GM04503 (cell line): ENCODE measurements at regions not wholly inside any gene's neighbourhood (a gene's known extent, or its start where the extent isn't known, plus 50 kb on each side); places are given as distances from the start of the nearest gene placed in this dataset.

Experiments
- DNase-seq: peaks from one replicate; pipeline ENCODE4 v3.0.0-alpha.2; 2012; ENCODE audit warnings: low read depth

DNA sequence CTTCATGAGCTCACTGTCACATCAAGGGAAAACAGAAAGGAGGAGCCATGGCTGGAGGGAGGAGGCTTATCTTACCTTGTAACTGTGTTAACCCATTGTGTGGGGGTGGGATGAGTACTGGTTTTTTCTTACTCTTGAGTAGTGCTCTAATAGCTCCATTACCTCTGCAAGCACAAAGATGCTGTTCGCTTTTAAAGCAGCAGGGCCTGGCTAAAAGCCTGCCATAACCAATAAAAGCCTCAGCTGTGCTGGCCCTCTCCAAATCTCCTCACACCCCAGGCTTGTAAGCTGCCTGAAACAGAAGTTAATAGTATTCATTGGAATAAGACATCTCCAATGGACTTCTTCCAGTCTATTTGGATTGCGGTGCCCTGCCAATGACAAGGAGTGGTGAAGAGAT, 544.1 kb downstream of the TUSC7 start:
- DNase-seq: no peak

DNA sequence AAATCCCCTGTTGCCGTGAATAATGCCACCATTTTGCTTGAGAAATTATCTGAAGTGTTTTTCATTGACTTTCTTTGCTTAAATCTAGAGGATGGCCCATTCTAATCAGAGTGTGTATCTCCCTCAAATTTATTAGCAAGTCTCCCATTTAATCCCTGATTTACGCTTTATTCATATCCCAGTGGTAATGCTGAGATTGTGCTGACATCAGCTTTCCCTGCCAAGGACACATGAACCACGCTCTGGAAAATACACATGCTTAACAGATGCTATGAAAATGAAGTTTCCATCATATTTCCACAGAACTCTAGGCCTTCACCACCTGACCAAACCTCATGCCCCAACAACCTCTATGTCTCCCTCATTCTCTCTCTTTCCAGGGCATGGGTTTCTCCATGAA, 545.4 kb downstream of the TUSC7 start:
- no peak for DNase-seq

DNA sequence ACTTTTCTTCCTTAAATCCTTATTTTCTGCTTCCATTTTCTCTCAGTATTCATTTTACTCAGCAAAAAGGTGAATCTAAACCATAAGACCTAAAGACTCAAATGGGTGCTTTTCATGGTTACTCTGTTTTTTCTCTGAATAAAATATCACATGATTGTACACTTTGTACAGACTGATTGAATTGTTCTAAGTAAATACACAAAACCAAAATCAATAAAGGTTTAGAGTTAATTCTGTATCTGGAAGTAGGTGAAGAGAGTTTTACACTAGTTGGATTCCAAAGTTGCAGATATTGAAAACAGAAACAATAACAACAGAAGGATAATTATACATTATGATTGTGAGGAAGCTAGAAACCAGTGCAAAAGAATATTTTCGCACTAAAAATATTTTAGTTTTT, 546.2 kb downstream of the TUSC7 start:
- DNase-seq: no peak

DNA sequence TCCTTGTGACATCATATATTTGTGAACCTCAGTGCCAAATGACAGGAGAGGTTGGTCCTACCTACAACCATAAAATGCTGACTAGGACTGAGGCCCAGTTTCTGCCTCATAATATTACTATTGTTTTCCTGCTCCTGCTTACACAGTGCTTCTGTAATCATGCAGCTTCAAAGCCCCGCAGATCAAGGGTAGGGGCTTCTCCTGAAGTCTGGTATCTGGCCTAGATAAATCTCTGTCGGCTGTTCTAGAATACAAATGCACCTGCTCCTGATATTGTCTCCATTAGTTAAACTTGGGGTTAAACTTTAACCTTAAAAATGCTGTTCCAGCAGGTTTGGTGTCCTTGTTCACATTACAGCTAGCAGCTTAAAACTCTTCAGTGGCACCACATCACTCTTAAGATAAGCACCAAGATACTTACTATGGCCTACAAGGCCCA, 552.4 kb downstream of the TUSC7 start:
- DNase-seq: no peak

DNA sequence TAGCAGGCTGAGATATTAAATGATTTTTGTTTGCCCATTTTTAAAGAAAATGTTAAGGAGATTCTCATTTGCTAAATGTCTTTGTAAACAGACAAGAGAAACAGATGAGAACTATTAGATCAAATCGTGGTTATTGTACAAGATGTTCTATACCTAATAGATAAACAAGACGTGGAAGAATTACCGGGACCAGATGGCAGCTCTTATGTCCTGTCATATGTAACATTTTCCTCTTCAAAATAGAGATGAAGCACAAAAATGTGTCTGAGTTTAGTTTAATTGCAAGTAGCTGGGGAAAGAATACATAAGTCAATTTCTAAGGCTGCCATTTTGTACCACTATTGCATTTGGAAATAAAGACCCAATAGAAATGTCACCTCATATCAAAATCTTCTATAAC, 553.7 kb downstream of the TUSC7 start:
- DNase-seq: no peak

DNA sequence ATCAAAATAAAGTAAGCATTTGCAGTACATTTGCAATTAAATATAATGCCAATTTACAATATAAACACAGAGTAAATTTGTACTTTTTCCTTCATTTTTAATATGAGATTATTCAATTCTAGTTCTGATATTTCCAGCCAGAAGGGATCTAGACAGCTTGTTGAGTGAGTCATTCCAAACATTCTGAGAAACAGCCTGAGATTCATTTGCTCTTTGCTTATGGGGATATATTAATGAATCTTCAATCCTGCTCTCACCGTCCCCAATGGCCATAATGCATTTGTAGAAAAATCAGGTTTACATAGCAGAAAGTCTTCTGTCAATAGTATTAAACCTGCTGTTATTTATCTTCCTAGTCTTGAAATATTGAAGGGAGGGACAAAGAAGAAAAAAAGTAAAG, 554.2 kb downstream of the TUSC7 start:
- DNase-seq: no peak

DNA sequence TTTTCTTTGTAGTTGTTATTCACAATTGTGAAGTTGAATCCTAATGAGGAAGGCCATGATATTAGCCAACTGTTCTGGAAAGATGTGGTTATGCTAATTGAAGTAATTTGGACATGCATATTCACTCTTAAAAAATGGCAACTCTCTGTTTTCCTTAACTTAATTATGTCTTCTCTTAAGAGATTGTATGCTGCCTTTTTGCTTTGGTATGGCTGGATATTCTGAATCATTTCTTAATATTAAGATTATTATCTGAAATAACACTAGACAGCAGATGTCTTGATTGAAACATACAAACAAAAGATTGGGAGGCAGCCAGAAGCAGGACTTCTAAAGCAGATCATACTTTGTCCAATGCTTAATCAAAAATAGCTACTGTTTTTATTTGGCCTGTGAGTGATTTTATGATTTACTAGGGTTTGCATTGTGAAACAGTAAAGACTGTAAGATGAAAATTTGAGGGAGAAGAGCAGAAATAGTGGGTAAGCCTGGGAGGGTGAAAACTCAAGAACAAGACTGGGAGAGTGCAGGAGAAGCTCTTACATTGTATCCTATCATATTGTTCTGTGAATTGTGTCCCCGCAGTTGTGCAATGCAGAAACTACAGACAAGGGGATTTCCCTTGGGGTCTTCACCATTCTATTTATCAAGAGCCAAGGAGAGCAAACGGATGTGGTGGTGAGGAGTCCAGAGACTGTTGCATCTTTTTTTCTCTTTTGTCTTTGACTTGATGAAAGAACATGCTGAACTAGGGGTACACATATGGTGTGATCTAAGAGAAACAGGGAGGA, 554.8 kb downstream of the TUSC7 start:
- no peak for DNase-seq

DNA sequence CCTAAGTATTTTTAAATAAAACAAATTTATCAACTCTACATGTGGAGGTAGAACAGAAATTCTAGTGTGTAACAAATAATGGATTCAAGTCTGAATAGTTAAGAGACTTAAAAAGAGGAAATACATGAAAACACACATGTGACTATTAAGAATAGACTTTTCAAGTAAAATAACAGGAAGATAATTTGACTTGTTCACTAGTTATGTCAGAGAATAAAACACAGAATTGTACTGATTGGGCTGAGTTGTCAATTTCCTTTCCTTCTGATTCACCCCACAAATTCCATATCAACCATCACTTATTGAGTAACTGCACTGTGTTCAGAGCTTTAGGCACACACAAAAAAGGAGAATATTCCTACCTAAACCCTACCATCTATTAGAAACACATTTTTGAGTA, 557.2 kb downstream of the TUSC7 start:
- DNase-seq: no peak

DNA sequence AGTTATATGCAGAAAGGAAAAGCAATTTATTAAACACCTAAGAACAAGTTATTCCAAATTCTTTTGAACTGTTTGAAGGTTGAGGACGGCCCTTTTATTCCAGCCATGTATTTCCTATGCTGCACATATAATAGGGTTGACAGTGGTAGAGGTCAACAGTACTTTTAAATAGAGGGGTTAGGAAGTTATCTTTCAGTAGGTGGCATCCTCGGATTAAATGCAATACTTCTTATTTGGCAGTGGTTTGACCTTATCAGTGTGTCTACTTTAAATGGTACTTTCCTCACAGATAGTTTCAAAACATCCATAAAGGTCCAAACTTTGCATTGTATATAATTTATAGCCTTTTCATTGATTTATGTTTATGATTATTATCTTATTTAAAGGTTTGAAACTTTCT, 558.7 kb downstream of the TUSC7 start:
- no peak for DNase-seq

DNA sequence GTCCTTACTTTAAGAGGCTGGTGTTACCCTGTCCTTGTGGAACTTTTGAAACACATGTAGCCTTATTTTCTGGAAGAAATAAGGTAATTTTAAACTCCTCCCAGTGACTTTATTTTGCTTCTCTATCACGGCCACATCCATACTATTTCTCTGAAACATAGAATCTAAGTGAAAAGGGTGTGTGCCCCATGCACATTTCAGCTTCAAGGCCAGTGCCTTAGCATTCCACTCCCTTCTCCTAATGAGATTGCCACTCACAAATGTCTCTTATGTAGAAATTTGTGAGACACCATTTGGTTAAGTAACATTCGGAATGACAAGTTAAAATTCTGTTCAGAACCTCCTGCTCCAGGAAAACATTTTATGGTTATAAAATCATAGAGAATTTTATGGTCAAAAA, 562.7 kb downstream of the TUSC7 start:
- no peak for DNase-seq

DNA sequence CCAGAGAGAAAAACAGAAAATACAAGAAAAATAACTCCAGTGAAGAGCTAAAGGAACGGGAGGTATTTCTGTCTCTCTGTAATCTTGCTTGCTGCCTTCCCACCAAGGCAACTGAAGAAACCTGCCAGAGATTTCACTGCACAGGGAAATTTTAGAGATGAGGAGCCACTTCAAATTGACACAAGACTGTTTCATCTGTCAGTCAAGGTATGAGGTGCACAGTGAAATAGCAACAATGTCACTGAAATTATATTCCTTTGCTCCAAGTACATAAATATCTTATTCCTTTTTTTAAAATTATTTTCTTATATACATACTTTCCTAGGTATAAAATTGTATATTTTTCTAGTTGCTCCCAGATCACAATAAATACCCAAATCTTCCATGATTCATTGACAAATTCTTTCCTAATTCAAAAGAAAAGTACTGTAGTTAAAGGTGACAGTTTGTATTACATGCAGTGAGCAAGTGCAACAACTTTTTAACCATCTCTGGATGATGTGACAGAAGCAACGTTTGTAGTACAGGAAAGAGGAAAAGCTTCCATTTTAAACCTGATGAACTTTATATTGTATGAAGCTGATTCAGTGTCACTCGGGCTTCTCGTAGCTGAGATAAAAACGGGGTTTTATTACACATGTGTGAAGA, 563.4 kb downstream of the TUSC7 start:
- DNase-seq: no peak

DNA sequence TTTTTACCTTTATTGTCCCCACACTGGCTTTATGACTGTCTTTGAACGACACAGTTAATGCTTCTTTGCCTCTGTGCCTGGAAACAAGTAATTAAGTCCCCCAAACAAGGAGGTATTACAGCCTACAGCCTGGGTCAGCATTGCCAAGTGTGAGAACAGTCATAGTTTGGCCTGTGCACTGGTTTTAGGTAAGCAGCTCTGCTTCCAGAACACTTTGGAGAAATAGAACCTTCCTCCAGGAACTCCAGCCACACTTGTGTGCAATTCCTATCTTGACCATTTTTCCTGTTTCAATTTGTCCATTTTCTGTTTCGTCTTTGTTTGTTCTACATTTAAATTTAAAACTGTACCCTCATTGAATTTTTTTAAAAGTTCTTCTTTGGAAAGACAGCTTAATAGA, 568.2 kb downstream of the TUSC7 start:
- no peak for DNase-seq

DNA sequence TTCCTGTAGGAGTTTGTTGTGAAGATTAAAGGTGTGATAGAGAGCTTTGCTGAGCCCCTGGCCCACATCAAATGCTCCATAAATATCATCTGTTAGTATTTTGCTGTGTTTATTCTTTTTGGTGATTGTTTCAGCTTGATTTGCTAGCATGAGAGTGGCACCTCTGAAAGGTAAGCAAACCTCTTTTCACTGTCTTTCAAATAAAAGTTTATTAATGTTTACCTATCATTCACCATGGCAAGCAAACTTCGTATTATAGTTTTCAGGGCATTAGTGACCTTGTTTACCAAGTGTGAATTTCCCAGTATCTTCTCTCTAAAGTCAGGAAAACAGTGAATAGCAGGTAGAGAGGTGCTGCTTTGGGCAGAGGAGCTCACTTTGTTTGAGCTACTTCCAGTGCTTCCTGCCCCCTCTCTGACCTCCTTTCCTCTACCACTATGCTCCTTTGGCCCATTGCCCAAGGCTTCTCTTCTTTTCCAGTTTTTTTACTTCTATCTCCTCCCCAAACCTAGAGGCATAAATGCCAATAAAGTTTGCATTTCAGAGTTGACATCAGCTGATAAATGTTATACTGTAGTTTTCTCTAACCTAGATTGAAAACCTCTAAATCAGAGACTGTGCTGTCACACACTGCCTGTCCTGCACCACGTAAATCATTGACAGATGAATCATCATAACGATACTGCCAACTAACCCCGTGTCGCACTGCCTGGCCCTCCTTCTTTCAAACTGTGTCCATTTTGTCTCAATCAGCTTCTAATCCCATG, 569.0 kb downstream of the TUSC7 start:
- DNase-seq: no peak

DNA sequence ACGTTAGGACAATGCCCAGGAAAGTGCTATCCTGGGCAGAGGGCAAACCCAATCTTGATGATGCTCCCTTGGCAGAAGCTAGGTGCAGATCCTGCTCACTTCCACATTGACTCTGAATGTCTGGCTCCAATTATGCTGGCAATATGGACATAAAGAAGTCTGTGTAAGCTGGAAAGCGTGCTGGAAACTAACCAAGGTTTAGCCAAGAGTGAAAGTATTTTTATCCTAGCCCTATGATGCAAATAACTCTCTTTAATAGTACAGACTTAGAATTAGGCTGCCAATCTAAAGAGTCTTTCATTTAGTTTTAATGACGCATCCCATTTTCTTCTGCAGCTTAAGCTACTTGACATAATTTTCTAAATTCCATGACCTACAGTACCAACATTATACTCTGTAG, 571.8 kb downstream of the TUSC7 start:
- no peak for DNase-seq

DNA sequence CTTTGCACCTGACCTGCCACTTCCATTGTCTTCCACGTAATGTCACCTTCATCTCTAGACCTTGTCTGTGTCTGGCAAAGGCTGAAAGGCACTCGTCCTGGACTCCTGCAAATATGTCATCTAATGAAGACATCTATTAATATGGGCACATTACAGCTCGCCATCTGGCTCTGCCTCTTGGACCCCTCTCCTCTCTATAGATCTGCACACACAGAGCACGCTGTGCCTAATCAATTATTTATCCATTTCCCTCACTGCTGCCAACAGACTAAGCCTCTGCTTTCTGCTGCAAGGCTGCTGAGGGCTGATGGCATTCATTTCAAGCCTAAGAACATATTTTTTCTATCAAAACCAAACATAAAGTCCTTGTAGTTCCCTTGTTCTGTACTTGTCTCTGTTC, 573.0 kb downstream of the TUSC7 start:
- DNase-seq: no peak

DNA sequence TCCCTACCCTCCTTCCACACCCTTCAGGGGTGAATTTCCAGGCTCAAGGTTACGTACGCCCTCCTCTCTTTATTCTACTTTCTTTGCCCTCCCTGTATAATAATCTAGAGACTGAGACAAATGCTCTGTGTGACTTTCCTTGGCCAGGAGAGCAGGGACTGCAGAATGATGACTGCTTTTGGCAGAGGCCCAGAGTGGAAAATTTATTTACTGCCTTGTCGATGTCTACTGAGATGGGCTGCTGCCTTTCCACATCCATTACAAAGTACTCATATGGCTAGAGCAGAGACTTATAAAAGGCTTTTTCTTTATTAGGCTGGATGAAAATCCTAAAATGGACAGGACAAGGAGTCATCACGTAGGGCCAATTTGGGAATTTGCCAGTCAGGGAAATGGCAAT, 576.2 kb downstream of the TUSC7 start:
- DNase-seq: no peak

DNA sequence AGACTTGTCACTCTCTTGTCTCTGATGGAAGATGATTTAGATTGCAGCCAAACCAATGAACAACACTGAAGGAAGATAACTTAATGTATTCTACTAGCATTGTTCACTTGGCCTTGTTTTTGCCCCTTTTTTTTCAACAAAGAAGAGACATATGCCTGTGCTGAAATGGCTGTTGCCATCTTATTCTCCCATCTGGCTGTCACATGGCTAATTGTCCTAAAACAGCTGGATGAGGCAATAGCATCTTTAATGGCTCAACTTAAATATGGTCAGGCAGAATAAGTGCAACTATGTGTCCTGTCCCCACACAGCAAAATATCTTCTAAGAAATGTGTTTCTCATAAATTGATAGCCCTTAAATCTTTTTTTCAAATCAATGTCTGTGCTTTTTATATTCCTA, 576.9 kb downstream of the TUSC7 start:
- no peak for DNase-seq

DNA sequence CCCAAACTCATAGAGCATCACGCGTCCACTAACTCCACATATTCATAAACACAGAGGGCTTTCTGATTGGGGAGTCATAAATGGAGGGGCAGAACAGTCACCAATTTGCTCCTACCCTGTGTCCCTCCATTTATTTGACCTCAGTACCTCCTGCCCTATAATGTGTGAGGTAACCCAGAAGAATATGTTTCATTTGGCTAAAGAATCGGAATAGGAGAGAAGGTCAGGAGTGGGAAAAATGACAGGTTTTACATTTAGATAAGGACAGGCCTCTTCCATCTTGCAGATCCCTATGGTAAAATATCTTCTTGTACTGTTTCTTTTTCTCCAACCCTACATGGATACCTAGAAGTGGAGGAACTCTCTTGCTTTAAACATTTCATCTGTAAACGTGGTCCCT, 578.0 kb downstream of the TUSC7 start:
- no peak for DNase-seq

DNA sequence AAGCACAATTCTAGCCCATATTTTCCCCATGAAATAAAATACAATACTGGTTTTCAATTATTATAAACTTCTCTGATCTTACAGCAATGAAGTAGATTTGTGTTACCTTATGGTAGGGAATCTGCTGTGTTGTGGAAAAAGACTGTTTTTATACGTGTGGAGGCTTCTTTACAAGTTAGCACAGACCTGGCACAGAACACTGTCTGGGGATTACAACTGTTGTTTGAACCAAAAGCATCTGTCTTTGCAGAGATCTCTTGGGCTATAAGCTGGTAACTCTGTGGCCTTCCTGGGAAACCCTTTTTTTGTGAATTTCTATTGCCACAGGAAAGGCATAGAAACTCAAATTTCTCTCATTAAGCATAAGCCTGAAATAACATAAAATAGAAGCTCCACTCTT, 581.9 kb downstream of the TUSC7 start:
- DNase-seq: no peak

DNA sequence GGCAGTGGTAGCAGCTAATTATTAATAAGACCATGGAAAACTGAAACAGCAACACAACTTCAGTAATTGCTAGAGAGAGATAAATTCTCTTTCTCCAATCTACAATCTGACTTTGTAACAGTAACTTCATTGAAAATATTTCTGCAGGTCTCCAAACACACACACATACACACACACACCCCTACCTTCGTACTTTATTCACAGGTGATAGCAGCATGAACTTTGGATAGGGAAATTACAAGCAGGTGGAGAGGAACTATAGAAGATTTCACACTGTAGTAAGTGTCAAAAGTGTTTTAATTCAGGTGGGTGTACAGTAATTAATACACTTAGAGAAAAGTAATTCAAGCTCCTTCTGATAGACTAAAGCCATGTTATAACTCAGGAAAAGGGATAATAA, 587.5 kb downstream of the TUSC7 start:
- DNase-seq: no peak

DNA sequence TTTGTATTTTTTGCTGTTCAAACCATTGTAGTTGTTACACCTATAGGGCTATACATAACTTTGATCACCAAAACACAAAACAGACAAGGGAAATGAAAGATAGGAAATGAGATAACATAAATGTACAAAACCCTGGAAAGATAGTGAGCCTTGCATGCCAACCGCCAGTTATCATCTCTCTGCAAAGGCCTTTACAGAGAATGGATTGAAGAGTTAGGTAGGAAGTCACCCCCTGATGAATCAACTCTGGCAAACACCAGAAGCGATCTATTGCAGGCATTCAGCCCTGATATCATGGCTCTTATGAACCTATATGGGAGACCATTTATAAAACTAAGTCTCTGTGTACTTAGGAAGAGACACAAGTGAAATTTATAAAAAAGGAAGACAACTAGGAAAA, 588.0 kb downstream of the TUSC7 start:
- no peak for DNase-seq

DNA sequence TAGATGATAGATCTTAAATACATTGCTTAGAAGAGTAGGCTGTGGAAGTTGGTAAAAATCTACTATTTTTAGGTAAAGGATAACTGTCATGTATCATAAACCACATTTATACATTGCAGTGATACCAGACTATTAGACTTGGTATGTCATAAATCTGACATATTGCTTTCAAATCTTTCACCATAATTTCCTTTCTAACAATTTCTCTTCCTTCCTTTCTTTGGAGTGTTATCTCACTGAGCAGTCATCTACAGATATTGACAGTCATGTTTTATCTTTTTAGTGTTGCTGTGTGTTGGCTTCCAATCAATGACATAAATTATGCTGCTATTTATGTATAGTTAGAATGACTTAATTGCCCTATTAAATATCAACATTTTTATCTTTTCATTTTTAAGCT, 588.7 kb downstream of the TUSC7 start:
- DNase-seq: no peak

DNA sequence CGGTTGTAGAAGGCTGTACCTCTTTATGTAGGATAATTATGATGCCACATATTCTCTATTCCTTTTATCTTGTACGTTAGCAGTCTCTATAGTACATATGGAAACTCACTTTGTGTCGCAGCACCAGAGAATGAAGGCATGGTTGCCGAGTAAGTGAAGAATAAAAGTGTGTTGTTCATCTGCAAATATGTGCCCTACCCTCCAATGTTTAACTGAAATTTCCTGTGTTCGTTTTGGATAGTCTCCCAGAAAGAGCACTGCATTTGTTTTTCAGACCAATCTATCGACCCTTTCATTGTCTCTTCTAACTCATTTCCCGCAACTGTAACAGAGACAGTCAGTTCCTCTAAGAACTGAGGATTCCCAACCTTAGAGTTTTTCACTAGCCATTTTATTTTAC, 592.8 kb downstream of the TUSC7 start:
- no peak for DNase-seq
